ENCODE measurements at regions not wholly inside any gene's neighbourhood (a gene's known extent, or its start where the extent isn't known, plus 50 kb on each side); places are given as distances from the start of the nearest gene placed in this dataset.

- TF ChIP-seq POLR2A (IDR thresholded peaks at IDR 0.05) (no peak), CTCF (IDR thresholded peaks at IDR 0.05 in 4 of 5, conservative IDR thresholded peaks at IDR 0.05 in 1 of 5) (no peak)
Measured at GRCh38 chr17:69783865-69784264, 291.2 kb upstream of the KCNJ16 start.
